SW480 (cell line): ENCODE measurements at regions not wholly inside any gene's neighbourhood (a gene's known extent, or its start where the extent isn't known, plus 50 kb on each side); places are given as distances from the start of the nearest gene placed in this dataset.

ENCODE experiments used
- DNase-seq: peaks from one replicate; pipeline ENCODE4 v3.0.0-alpha.2; 2016; ENCODE audit warnings: low spot score

- DNase-seq: no peak
Observed at GRCh38 chr6:40265615-40266014, 321.5 kb downstream of the LRFN2 start.

- DNase-seq: no peak
Observed at GRCh38 chr6:40263970-40264369, 323.2 kb downstream of the LRFN2 start.

- DNase-seq: no peak
Observed at GRCh38 chr6:40262363-40262762, 324.8 kb downstream of the LRFN2 start.

- DNase-seq: no peak
Observed at GRCh38 chr6:40258531-40258930, 324.3 kb upstream of the MOCS1 start.

- no peak for DNase-seq
Observed at GRCh38 chr6:40256831-40257230, 322.6 kb upstream of the MOCS1 start.

GRCh38 chr6:40256224-40256623, 322.0 kb upstream of the MOCS1 start:
- no peak for DNase-seq

- no peak for DNase-seq
Observed at GRCh38 chr6:40253420-40253819, 319.2 kb upstream of the MOCS1 start.

- no peak for DNase-seq
Observed at GRCh38 chr6:40252531-40253258, 318.4 kb upstream of the MOCS1 start.

GRCh38 chr6:40251637-40252300, 317.5 kb upstream of the MOCS1 start:
- DNase-seq: no peak

GRCh38 chr6:40249935-40250334, 315.7 kb upstream of the MOCS1 start:
- DNase-seq: no peak

GRCh38 chr6:40247516-40248115, 313.4 kb upstream of the MOCS1 start:
- DNase-seq: no peak

- no peak for DNase-seq
Observed at GRCh38 chr6:40244699-40245098, 310.4 kb upstream of the MOCS1 start.

- DNase-seq: no peak
Observed at GRCh38 chr6:40232698-40233097, 298.4 kb upstream of the MOCS1 start.

- no peak for DNase-seq
Observed at GRCh38 chr6:40227735-40228134, 293.5 kb upstream of the MOCS1 start.

- DNase-seq: no peak
Observed at GRCh38 chr6:40222354-40222753, 288.1 kb upstream of the MOCS1 start.

GRCh38 chr6:40219799-40220198, 285.5 kb upstream of the MOCS1 start:
- no peak for DNase-seq

GRCh38 chr6:40210628-40211056, 276.4 kb upstream of the MOCS1 start:
- DNase-seq: no peak

- no peak for DNase-seq
Observed at GRCh38 chr6:40205801-40206200, 271.5 kb upstream of the MOCS1 start.

GRCh38 chr6:40205004-40205403, 270.7 kb upstream of the MOCS1 start:
- no peak for DNase-seq

- no peak for DNase-seq
Observed at GRCh38 chr6:40197371-40197770, 263.1 kb upstream of the MOCS1 start.

GRCh38 chr6:40196135-40196518, 261.9 kb upstream of the MOCS1 start:
- no peak for DNase-seq

GRCh38 chr6:40195428-40196134, 261.3 kb upstream of the MOCS1 start:
- no peak for DNase-seq
